GM12865 (cell line): ENCODE measurements at regions not wholly inside any gene's neighbourhood (a gene's known extent, or its start where the extent isn't known, plus 50 kb on each side); places are given as distances from the start of the nearest gene placed in this dataset.

ENCODE experiments used
- DNase-seq: peaks from one replicate; pipeline ENCODE4 v3.0.0; 2010; ENCODE audit warnings: low read depth
- H3K4me3 ChIP-seq: 2 replicates; pipeline ENCODE4 v1.5.1; 2011; ENCODE audit warnings: mild to moderate bottlenecking, low read depth, low read length, control low read depth
- CTCF ChIP-seq: IDR thresholded peaks from 2 replicates; pipeline ENCODE4 v1.5.1; 2011; ENCODE audit warnings: low read length, control low read depth, low read depth, inconsistent platforms; ENCODE audit not compliant: insufficient read depth; ENCODE audit errors: missing control alignments

- TF ChIP-seq CTCF, result no peak
- no peak for DNase-seq
- no peak overlapping the region for H3K4me3 ChIP-seq
Observed at GRCh38 chr10:90205340-90205739, 503.9 kb downstream of the KIF20B start.

GRCh38 chr10:90213346-90213745 is 512.0 kb downstream of the KIF20B start:
- DNase-seq, result no peak
- no peak for TF ChIP-seq CTCF
- H3K4me3 ChIP-seq, result no peak overlapping the region

- no peak for DNase-seq
- no peak overlapping the region for H3K4me3 ChIP-seq
- TF ChIP-seq CTCF, result no peak
Observed at GRCh38 chr10:90218846-90219245, 517.5 kb downstream of the KIF20B start.

GRCh38 chr10:90222372-90222771 is 521.0 kb downstream of the KIF20B start:
- no peak for DNase-seq
- no peak overlapping the region for H3K4me3 ChIP-seq
- no peak for TF ChIP-seq CTCF

GRCh38 chr10:90222939-90223338 is 521.5 kb downstream of the KIF20B start:
- H3K4me3 ChIP-seq, result no peak overlapping the region
- no peak for TF ChIP-seq CTCF
- DNase-seq, result no peak

GRCh38 chr10:90224791-90225566 is 523.6 kb downstream of the KIF20B start:
- no peak for TF ChIP-seq CTCF
- no peak overlapping the region for H3K4me3 ChIP-seq
- DNase-seq, result no peak

GRCh38 chr10:90226517-90226916 is 525.1 kb downstream of the KIF20B start:
- no peak for DNase-seq
- TF ChIP-seq CTCF, result no peak
- no peak overlapping the region for H3K4me3 ChIP-seq
